ENCODE measurements at regions not wholly inside any gene's neighbourhood (a gene's known extent, or its start where the extent isn't known, plus 50 kb on each side); places are given as distances from the start of the nearest gene placed in this dataset.

GRCh38 chr7:41491308-41491707 is 211.6 kb downstream of the INHBA start:
- WGBS (ENCODE audit: insufficient coverage, low coverage, low lambda C conversion rate, missing lambda C conversion rate): 29% methylated on average over 5 of the region's 5 CpGs
- H3K9me3 ChIP-seq: no peaks in the 10 kb centered on the region

DNA sequence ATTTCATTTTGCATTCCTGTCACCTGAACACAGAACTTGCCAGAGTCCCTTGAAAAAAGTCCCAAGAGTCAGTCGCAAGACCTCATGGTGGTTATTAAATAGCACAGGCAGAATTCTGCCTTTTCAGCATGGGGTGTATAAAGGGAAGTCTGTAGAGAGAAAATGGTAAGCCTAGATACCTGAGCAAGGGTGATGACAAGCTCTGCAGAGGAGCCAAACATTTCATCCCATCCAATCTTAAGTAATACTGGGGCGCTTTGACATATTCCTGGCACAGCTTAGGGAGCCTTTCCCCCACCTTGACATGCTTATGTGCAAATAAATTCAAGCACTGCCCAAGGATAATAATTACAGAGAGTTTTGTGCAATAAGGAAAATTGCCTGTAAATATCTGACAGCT is 213.0 kb downstream of the INHBA start:
- TF ChIP-seq POLR2A (IDR thresholded peaks at IDR 0.05): no peak
- TF ChIP-seq, protein P1, sequence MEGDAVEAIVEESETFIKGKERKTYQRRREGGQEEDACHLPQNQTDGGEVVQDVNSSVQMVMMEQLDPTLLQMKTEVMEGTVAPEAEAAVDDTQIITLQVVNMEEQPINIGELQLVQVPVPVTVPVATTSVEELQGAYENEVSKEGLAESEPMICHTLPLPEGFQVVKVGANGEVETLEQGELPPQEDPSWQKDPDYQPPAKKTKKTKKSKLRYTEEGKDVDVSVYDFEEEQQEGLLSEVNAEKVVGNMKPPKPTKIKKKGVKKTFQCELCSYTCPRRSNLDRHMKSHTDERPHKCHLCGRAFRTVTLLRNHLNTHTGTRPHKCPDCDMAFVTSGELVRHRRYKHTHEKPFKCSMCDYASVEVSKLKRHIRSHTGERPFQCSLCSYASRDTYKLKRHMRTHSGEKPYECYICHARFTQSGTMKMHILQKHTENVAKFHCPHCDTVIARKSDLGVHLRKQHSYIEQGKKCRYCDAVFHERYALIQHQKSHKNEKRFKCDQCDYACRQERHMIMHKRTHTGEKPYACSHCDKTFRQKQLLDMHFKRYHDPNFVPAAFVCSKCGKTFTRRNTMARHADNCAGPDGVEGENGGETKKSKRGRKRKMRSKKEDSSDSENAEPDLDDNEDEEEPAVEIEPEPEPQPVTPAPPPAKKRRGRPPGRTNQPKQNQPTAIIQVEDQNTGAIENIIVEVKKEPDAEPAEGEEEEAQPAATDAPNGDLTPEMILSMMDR (IDR thresholded peaks at IDR 0.05): no peak

More at GRCh38 chr7:41491308-41491707, 211.6 kb downstream of the INHBA start:
- TF ChIP-seq, protein P1 (IDR thresholded peaks at IDR 0.05): no peak
- no peak for TF ChIP-seq POLR2A (IDR thresholded peaks at IDR 0.05)
- Histone ChIP-seq H3K27me3 (no peaks in the 10 kb centered on the region), H3K4me3 (no peak overlapping the region), H3K36me3 (no peaks in the 10 kb centered on the region), H3K4me1 (no peaks in the 10 kb centered on the region), H3K27ac (no peak overlapping the region)
- intact Hi-C loops (cut with DNase I): no loop called here
- DNase-seq (no peak), ATAC-seq (peak in 3 of 4 donors; percentile 25 to 62 (median 48))

GRCh38 chr7:41487229-41487940 is 215.5 kb downstream of the INHBA start:
- intact Hi-C loops (cut with DNase I): no loop called here
- WGBS (ENCODE audit: insufficient coverage, low coverage, low lambda C conversion rate, missing lambda C conversion rate): 80% methylated on average over 7 of the region's 7 CpGs

More for the DNA sequence above, 213.0 kb downstream of the INHBA start:
- intact Hi-C loops (cut with DNase I): no loop called here
- H3K27me3 ChIP-seq: no peaks in the 10 kb centered on the region
- H3K4me1 ChIP-seq: no peaks in the 10 kb centered on the region
- H3K27ac ChIP-seq: no peak overlapping the region
- ATAC-seq (no peak), DNase-seq (no peak)
- no peak overlapping the region for H3K4me3 ChIP-seq
- WGBS (ENCODE audit: insufficient coverage, low coverage, low lambda C conversion rate, missing lambda C conversion rate): 96% methylated on average over 2 of the region's 2 CpGs
- H3K9me3 ChIP-seq: no peaks in the 10 kb centered on the region
- H3K36me3 ChIP-seq: no peaks in the 10 kb centered on the region

GRCh38 chr7:41481353-41481752 is 221.5 kb downstream of the INHBA start:
- intact Hi-C loops (cut with DNase I): no loop called here
- no peak for ATAC-seq
- H3K36me3 ChIP-seq: no peaks in the 10 kb centered on the region
- no peak for DNase-seq
- no peaks in the 10 kb centered on the region for H3K9me3 ChIP-seq
- TF ChIP-seq, protein P1 (IDR thresholded peaks at IDR 0.05): no peak
- TF ChIP-seq POLR2A (IDR thresholded peaks at IDR 0.05): no peak
- H3K27me3 ChIP-seq: no peaks in the 10 kb centered on the region
- no peak overlapping the region for H3K27ac ChIP-seq
- H3K4me3 ChIP-seq: no peak overlapping the region
- peaks cover 0 to 3% (median 0%) of the 10 kb centered on the region in 4 donors for H3K4me1 ChIP-seq

More at GRCh38 chr7:41487229-41487940, 215.5 kb downstream of the INHBA start:
- Histone ChIP-seq H3K27me3 (no peaks in the 10 kb centered on the region), H3K4me1 (no peaks in the 10 kb centered on the region), H3K9me3 (no peaks in the 10 kb centered on the region), H3K36me3 (no peaks in the 10 kb centered on the region), H3K27ac (no peak overlapping the region), H3K4me3 (no peak overlapping the region)
- no peak for TF ChIP-seq POLR2A (IDR thresholded peaks at IDR 0.05)
- TF ChIP-seq, protein P1 (IDR thresholded peaks at IDR 0.05): no peak
- DNase-seq: no peak
- no peak for ATAC-seq

Measured in right lobe of liver (tissue), 6 donors.